GM18909 (cell line): ENCODE measurements at regions not wholly inside any gene's neighbourhood (a gene's known extent, or its start where the extent isn't known, plus 50 kb on each side); places are given as distances from the start of the nearest gene placed in this dataset.

ENCODE experiments used
- ATAC-seq: cut with Tn5 transposase; IDR thresholded peaks from one replicate; pipeline ENCODE4 v1.9.1; 2021; ENCODE audit warnings: mild to moderate bottlenecking; ENCODE audit not compliant: unreplicated experiment, poor library complexity

DNA sequence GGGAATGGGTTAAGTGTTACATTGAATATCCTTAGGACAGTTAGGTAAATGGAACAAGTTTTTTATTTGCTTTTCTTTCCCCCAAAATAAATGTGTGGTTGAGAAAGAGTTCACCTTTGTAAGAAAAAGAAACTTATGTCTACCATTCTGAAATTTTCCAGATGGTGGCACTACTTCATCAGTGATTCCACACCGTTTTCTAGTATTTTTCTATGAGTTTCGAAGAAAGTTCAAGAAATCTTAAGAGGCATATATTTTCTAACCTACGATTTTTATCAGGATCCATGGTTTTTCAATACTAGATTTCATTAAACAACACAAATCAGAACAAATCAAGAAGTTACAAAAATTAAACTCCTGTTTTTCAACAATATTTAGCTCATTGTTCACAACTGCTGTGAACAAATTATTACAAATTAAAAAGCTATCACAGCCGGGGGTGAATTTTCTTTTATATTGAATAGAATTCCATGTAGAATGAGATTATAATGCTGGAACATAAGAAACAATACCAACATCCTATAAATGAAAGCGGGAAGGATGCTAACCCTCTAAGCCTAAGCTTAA is 163.1 kb upstream of the NPVF start:
- no peak for ATAC-seq

DNA sequence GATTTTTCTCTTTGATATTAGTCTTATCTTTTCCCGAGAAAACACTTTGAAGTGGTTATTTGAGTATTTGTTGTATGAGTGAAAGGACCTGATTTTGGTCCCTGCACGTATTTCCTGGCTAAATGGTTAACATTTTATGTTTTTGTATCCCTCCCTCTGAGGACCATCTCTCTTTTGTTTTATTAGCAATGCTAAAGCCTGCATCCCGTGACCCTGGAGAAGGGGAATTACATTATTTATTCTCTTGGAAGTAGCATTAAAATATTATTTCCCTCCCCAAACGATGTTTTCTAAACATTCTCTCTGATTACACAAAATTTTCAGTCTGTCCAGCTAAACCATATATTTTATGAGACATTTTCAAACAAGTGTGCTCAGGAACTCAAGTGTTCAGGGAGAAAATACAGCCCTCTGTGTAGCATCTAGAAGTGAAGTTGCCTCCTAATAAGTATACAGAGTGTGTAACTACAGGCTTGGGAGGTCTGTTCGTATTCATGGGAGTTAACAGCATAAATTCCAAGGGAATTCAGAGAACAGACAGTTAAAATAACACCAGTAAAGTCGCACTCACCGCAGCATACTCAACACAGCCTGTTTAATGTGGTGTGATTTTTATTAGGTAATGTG is 163.8 kb upstream of the NPVF start:
- no peak for ATAC-seq

DNA sequence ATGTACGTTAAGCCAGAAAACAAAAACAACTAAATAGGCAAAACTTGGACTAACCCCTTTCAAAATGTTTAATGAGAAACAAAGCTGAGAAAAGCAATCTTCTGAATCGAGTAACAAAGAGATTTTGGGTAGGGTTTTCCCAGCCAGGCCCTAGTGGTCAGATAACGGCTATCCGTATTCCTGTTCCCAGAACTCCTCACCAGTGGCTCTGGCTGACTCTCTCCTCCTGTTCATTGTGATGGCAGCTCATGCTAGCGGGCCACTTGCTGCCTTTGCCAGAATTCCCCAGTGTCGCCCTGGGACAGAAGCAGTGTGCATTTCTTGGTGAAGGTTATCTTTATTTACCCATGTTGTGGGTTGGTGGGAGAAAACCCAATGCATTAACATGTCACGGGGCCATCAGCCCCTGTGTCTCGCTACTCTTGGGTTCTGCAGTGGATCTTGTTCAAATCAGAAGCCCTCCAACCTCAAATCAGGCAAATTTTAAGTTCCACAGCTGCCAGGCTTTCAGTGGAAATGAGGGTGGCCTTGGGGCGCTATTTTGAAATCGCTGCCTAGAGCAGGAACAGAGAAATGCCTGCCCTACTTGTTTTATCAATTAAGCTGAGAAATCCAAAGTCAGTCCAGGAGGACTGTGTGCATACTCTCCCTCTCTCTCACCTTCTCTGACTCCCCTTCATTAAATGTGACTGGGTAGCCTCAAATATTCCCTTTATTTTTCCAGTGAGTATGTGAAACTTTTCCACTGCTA is 164.5 kb upstream of the NPVF start:
- no peak for ATAC-seq

DNA sequence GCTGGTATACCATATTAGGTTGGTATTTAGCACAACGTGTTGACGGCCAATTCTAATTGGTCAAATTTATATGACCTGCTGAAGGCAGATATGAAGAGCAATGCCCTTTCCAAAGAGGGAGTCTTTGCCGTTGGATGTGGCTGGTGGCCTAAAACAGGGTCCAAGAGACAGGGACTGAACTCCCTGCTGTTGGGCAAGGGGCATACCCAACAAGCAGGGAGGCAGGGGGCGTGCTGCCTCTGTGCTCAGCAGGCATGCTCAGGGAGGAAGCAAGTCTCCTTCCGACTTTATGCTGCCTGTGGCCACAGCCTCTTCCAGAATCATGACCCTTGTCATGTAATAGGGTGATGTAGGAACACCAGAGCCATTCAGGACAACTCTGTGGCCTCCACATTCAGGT is 167.7 kb upstream of the NPVF start:
- no peak for ATAC-seq

DNA sequence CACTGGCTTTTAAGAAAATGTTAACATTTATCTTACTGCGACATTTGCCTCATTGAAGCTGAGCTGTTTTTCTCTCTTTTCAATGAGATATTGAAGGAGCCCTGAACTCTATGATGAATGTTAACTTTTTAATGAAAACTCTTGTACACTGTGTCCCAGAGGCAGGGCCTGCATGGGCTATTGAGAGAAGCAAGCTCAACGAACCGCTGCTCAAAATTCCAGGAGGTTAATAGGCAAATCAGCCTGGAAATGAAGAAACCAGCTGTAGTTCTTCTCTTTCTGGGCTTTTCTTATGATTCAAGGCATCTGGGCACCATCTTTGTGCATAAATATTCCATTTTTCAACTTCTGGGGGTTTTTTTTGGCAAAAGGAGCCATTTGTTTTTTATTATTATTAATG is 168.4 kb upstream of the NPVF start:
- ATAC-seq, result no peak

DNA sequence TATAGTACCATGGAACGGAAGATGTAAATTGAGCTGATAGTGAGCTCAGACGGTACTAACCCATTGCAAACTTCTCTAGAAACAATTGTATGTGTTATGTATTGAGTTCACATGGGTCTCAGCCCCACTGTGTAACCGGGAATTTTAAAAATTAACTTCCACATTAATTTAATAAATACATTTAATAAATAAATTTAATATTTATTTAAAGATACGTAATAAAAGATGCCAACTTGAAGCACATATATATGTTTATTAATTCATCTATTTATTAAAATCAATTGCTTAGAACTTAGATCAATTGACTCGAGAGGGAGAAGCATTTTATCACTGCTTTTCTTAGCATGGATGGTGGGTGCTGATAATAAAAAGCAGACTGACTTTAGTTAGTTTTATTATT is 170.1 kb upstream of the NPVF start:
- no peak for ATAC-seq

DNA sequence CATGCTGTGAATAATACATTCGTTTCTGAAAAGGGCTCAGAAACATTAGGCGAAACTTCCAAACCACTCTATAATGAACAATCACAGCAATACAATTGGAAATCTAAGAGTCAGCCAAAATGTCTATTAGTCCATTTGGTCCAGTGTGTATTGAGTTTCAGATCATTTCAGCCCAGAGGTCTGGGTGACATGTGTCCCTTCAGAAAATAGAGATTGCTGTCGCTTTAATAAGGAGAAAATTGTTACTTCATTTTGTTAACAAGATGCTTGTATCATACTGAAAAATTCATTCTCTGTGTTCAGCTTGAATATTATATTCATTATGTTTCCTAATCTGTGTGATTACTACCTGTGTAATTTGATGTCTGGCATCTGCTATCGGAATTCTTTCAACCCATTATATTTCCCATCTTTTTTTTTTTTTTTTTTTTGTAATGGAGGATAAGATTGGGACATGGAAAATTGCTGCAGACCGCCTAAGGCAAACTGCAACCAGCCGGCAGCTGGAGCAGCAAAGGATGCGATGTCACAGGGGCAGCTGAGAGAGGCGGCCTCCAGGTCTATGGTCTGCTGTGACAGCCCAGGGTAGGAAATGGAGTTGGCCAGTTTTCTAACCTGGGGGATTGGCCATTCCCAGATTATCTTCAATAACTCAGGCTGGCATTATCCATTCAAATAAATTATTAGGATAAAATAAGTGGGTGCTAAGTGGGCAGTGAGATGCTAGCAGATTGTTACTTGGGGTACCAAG is 170.9 kb upstream of the NPVF start:
- ATAC-seq, result no peak

DNA sequence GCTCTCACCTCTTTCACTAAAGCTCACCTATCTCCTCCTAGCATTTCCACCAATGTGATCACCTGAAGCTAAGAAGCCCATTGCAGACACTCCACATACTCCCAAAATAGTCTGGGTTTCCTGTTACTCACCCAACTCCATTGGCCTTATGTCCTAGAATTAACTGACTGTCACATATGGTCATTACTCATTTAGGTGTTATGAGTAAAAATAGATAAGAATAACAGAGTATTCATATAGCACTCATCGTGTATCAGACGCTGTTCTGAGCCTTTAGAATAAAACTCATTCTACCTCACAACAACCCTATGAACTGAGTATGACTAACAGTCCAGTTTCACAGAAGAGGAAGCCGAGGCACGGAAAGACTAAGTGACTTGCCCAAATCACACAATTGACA is 174.2 kb upstream of the NPVF start:
- no peak for ATAC-seq

DNA sequence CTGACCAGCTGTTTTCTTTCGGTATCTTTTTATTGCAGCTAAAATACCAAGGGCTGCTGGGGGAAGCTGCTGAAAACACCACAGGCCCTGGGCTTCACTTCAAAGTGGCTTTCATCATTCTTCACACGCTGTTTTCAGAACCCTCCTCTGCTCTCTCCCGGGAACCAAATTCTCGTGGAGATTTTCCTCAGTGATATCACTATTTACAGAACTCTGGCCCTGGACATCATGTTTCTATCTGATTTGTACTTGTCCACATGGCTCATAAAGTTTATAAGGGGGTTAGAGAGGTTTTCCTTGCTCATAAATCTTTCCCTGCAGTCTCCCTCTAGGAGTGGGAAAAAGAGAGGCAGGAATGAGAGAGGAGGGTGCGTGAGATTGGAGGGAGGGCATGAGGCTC is 177.4 kb upstream of the NPVF start:
- ATAC-seq, result no peak

DNA sequence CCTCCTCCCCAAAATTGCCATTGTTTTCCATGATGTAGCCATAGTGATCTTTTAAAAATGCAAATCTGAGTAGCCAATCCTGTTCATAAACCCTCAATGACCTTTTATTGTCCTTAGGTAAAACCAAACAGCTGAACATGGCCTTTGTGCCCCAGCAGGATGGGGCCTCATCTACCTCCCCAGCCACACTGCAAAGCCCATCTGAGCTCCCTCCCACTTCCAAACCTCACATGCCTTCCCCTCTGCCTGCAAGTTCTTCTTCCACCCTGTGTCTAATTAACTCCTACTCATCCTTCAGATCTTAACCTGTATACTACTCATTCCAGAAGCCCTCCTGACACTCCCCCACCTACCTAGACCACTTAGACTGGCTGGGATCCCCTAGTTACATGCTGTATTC is 178.8 kb upstream of the NPVF start:
- no peak for ATAC-seq

DNA sequence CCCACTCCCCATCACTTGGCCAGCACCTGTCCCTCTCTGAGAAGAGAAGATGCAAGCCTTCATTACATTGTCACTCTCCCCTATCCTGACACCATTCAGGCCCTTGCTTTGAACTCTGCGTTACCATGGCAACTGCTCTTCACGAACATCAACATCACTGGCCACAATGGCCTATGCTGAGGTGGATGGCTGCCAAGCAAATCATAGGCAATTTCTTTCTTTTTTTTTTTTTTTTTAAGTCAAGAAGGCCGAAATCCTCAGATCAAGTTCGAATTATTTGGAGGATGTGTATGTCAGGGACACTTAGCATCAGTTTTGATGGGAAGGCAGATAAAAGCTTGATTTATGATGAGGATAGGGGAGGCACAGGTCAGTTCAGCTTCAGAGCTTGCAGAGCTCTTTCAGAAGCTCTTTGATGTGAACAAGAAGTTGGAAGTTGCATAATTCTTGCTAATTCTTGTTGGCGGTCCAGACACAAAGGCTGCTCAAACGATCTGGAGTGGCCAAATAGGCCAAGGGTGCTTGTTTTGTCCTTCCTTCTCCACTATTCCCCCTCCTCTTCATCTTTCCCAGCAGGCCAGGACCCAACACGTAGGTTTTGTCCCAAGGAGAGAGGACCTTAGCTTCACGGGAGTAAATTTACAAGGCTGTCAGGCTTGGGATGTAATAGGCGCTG is 179.9 kb upstream of the NPVF start:
- no peak for ATAC-seq

DNA sequence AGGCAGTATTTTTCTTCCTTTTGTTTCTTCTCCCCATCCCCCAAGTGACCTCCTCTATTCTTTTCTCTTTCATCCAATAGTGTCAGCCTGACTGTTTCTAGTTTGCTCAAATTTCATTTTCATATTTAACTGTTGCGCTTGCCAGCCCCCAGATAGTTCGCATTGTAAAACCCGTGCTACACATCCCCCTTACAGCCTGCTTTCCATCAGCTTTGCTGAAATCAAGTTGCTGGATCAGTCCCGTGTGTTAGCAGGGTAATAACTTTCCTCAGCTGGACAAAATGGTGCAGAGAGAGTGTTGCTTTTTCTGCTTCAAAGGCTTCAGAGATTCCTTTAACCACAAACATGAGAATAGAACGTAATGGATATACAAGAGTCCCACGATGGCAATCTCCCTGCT is 180.6 kb upstream of the NPVF start:
- ATAC-seq, result no peak

DNA sequence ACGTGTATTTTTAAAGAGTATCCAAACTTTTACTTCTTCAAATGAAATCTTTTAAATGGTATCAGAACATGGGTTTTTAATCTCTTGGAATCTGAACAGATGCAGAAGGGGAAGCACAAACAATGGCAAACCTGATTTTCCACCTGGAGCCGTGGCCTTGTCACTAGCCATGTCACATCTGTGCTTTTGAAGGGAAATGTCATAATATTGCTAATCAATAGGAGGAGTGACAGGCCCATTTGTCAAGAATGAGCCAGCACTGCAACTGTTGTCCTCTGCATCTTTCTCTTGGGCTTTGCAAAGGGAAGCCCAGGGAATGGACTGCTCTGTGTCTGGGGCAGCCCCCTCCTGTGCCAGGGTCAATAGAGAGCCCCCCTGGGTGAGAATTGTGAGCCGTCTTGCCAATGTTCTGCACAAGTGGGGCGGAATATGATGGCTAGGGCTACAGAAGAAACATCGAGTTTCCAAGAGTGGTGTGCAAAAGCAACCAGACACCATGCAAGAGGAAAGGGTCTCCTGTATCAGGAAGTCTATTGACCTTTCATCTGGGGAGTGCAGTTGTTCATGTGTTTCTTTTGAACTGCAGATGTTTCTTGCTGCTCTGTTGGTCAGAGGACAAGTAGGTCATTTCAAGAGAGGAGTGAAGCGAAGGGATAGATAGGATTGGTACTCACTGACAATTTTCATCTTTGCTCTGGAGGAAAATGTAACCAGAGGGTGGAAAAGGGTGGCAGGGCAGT is 181.8 kb upstream of the NPVF start:
- ATAC-seq, result no peak

DNA sequence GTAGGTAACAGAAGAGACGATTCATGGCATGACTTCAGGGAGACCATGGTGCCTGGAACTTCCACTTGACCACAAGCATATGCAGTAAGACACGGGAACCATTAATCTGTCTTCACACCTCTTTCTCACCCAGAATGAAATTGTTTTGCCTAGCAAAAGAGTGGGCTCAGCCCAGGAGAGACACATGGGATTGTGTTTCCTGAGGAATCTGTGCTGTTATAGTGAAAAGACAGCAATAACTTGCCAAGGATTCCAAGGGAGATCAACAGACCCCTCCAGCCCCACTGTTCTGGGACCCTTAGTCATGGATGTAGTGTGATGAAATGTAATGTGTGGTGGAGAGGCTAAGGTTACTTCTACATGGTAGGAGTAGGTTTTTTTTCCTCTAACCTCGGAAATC is 192.5 kb upstream of the NPVF start:
- no peak for ATAC-seq

DNA sequence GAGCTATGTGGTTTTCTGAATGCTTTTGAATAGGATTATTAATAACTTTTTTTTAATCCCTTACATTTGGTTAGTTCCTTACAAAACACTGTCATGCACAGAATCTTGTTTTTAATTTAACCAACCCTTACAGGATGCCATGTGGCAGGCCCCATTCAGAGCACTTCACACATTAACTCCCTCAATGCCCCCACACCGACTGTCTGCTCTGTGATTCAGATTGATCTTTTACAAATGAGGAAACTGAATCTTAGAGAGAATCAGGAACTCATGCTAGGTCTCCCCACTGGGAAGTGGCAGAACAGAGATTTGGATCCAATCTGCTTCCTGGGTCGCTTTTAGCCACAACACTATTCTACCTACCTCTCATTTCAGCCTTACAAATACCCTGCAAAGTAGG is 195.8 kb upstream of the NPVF start:
- no peak for ATAC-seq

DNA sequence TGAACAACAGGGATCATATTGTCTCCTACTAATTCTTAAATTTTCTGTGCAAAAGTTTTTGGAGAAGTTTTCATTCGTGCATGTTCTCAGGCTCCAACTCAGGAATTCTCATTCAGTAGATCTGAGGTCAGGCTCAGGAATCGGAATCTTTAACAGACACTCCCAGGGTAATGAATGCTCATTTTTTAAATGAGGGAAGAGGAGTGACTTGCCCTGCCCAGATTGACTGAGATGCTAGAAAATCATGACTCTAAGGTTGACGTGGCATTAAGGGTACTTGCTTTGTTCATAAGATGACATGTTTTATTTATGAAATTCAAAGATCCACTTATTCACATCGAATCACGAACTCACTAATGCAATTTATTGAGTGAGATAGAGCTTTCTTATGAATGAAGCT is 196.6 kb upstream of the NPVF start:
- no peak for ATAC-seq

DNA sequence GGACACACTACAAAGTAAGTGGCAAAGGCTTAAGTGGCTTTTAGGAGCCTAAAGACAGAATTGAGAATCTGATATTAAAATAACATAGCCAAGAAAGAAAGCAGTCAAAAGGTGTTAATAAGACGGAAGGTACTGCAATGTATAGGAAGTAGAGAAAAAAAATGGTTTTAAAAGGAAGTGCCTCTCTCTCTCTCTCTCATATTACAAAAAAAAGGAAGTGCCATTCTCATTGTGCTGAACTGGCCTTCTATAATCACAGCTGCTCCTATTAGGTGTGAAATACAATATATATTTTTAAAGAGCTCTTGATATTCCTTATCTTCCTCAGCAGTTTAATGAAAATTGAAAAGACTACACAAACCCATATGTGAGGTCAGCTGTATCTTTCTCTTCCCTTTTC is 199.4 kb upstream of the NPVF start:
- ATAC-seq, result no peak

DNA sequence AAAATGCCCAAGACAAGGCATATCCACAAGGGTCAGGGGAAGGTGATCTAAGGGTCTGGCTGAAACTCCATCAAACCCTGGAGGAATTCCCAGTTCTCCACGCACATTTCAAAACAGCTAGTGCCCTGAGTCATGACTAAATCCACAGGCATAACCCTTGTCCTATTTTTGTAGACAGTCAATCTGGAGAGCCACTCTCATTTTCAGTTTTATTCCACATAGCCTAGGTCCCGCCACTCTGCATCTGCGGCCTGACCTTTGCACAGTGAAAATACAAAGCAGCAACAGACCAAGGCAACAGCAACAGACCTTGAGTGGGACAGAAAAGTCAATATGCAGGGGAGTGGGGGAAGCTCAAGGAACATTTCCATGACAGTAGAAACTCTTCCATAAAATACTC is 201.4 kb upstream of the NPVF start:
- no peak for ATAC-seq

DNA sequence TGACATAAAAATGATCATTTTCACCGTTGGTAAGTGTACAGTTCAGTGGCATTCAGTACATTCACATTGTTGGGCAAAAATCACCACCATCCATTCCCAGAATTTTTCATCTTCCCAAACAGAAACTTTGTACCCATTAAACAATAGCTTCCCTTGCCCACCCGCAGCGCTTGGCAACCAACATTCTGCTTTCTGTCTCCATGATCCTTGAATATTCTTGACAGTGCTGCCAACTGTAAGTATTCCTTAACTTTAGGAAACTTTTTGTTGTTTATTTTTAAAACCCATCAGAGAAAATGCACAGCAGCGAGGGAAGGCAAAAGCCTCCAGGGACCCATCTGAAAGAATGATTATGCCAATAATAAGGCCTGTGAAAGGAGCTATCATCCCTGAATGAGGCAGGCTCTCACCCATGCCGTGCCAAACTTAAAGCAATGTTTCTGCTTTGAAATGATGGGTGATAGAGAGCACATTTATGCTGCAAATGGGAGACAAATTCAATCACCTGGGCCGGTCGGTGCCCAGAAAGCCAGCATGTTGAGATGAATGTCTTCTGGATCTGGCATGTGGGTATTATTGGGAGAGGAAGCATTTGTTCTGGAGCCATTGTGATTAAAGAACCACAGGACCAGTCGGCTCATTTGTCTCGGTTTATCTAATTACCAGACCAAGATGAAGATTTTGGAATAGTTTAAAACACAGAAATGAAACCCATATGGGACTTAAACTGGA is 202.1 kb upstream of the NPVF start:
- no peak for ATAC-seq
